ENCODE measurements at regions not wholly inside any gene's neighbourhood (a gene's known extent, or its start where the extent isn't known, plus 50 kb on each side); places are given as distances from the start of the nearest gene placed in this dataset.
A peak's percentile ranks its signal among the peaks of the same experiment; 100 is the strongest.

GRCh38 chr6:27126815-27127537 is 120.5 kb upstream of the PRSS16 start:
- H3K4me3 ChIP-seq: peak overlapping the region; percentile 72
- in situ Hi-C loops (cut with MboI): no loop called here
- BruUV-seq (replicated peaks): no TSS peak
- peaks cover 34% of the 10 kb centered on the region for H3K79me2 ChIP-seq (ENCODE audit: control insufficient read depth, insufficient read depth, low read length)
- H2AFZ ChIP-seq (ENCODE audit: control insufficient read depth, low read depth, low read length): peak overlapping the region; percentile 84
- intact Hi-C loops (cut with micrococcal nuclease; ENCODE audit: unreplicated experiment): loop anchor here (2.0 kb wide), 2 partner anchors 30 to 520 kb away; no protein-coding TSS in a partner anchor
- peaks cover 3 to 4% of the 10 kb centered on the region in 2 experiments; a peak in 3 of 4 replicates for H3K36me3 ChIP-seq (ENCODE audit: control insufficient read depth in 2 of 2, insufficient read depth in 2 of 2, low read length in 1 of 2)
- peaks cover 16% of the 10 kb centered on the region for H3K4me1 ChIP-seq (ENCODE audit: control insufficient read depth, insufficient read depth, low read length)
- CTCF ChIA-PET: interaction anchor here (0.6 to 4.2 kb wide), 23 partner anchors 11 to 769 kb away, joined by 3 to 46 read pairs (median 4); a partner anchor contains a TSS
- no peaks in the 10 kb centered on the region for H3K27me3 ChIP-seq (replicated peaks in 1 of 2; ENCODE audit: control insufficient read depth in 2 of 2, insufficient read depth in 2 of 2, low read length in 1 of 2)
- ATAC-seq (peak; percentile 72), DNase-seq (ENCODE audit: low read depth, low spot score) (peak; percentile 85), FAIRE-seq (peak; percentile 62)
- peak overlapping the region; percentile 74 for H3K9ac ChIP-seq (ENCODE audit: control insufficient read depth, insufficient read depth, low read length)
- no peaks in the 10 kb centered on the region for H3K9me3 ChIP-seq (replicated peaks; ENCODE audit: control insufficient read depth, insufficient read depth, low read length)
- H4K20me1 ChIP-seq (ENCODE audit: control insufficient read depth, insufficient read depth): no peaks in the 10 kb centered on the region
- POLR2A ChIA-PET: interaction anchor here (0.6 to 2.7 kb wide), 6 partner anchors 12 to 767 kb away, joined by 3 to 19 read pairs (median 5); a partner anchor contains a TSS
- SMC1A ChIA-PET (ENCODE audit: uncharacterized antibody, unreplicated experiment): interaction anchor here (0.6 to 9.3 kb wide), 13 partner anchors 20 to 770 kb away, joined by 3 to 96 read pairs (median 5); partner anchors contain the start of gene POM121L2
- 10% methylated on average over 23 of the region's 23 CpGs for WGBS (ENCODE audit: insufficient coverage, insufficient replicate concordance, low lambda C conversion rate, missing lambda C conversion rate)
- RAD21 ChIA-PET (ENCODE audit: unreplicated experiment): interaction anchor here (0.6 to 3.0 kb wide), 29 partner anchors 8 to 1229 kb away, joined by 3 to 37 read pairs (median 4); partner anchors contain the start of gene POM121L2
- H3K4me2 ChIP-seq (ENCODE audit: control insufficient read depth, insufficient read depth): peak overlapping the region; percentile 94
- peak overlapping the region; percentile 93 for H3K27ac ChIP-seq (ENCODE audit: control insufficient read depth, insufficient read depth)
- TF ChIP-seq ZBED1 (IDR thresholded peaks at IDR 0.05; ENCODE audit: borderline replicate concordance) (no peak), RAD51 (IDR thresholded peaks at IDR 0.05) (no peak), TCF12 (IDR thresholded peaks at IDR 0.05; ENCODE audit: low read depth, low read length) (no peak), HCFC1 (IDR thresholded peaks at IDR 0.05; ENCODE audit: low read length) (no peak), IRF3 (IDR thresholded peaks at IDR 0.05) (no peak), RCOR1 (conservative IDR thresholded peaks at IDR 0.05; ENCODE audit: low read depth, low read length) (no peak; the same call in 1 of the 2 replicates), RUNX3 (IDR thresholded peaks at IDR 0.05; ENCODE audit: low read length) (peak; percentile 48; the same call in 1 of the 2 replicates), SMC3 (IDR thresholded peaks at IDR 0.05; ENCODE audit: borderline replicate concordance, low read length) (peak; percentile 79), TCF3 (IDR thresholded peaks at IDR 0.05; ENCODE audit: borderline replicate concordance, insufficient read depth, low read depth, low read length) (no peak), IKZF1 (conservative IDR thresholded peaks at IDR 0.05) (peak; percentile 76), BHLHE40 (IDR thresholded peaks at IDR 0.05; ENCODE audit: borderline replicate concordance in 1 of 2, low read depth in 2 of 2, low read length in 1 of 2) (peak in 1 of 2 experiments; percentile 54; a peak in 1 of 4 replicates), CBFB (IDR thresholded peaks at IDR 0.05; ENCODE audit: low read depth) (0 out of 2 replicates have a peak, but pooled peaks have one; percentile 28), BRCA1 (IDR thresholded peaks at IDR 0.05; ENCODE audit: low read depth, low read length) (no peak), CBX5 (IDR thresholded peaks at IDR 0.05; ENCODE audit: low read depth) (peak; percentile 78; the same call in 1 of the 2 replicates), NR2C1 (IDR thresholded peaks at IDR 0.05) (no peak), ZNF384 (IDR thresholded peaks at IDR 0.05; ENCODE audit: borderline replicate concordance, low read depth, low read length) (0 out of 2 replicates have a peak, but pooled peaks have one; percentile 49), GABPA (IDR thresholded peaks at IDR 0.05; ENCODE audit: low read depth) (no peak), RELB (IDR thresholded peaks at IDR 0.05; ENCODE audit: low read depth) (peak; percentile 71), ZNF274 (IDR thresholded peaks at IDR 0.05; ENCODE audit: insufficient read depth, insufficient read length) (no peak), SKIL (IDR thresholded peaks at IDR 0.05; ENCODE audit: low read depth, poor library complexity, severe bottlenecking) (peak; percentile 26)
